PC-9 (cell line): ENCODE measurements at regions not wholly inside any gene's neighbourhood (a gene's known extent, or its start where the extent isn't known, plus 50 kb on each side); places are given as distances from the start of the nearest gene placed in this dataset.

Experiments
- BruUV-seq: library from RNA; stranded (reverse); fragments of 400-500 nt; replicated peaks from 2 replicates; lab custom pipeline; 2021; lab: Mats Ljungman, UMichigan
- CTCF ChIA-PET: fragments of 300-600 bp; sonication (Branson Sonifier 250); formaldehyde crosslinking; loops from one replicate; lab custom pipeline; 2022; ENCODE audit warnings: antibody characterized with exemption; lab: Charles Lee
- POLR2A ChIA-PET: fragments of 300-600 bp; sonication (Branson Sonifier 250); formaldehyde crosslinking; loops from one replicate; lab custom pipeline; 2022; ENCODE audit warnings: antibody characterized with exemption; ENCODE audit not compliant: unreplicated experiment; lab: Charles Lee
- DNase-seq, 2 experiments: peaks; one replicate each; pipeline versions ENCODE4 v3.0.0 to v3.0.0-alpha.2; 2015 to 2022; ENCODE audit warnings: mixed read lengths in 1 of 2
- H2AFZ ChIP-seq: fragments of 200-600 bp; sonication (generic); 2 replicates; pipeline ENCODE4 v1.8.1; 2017; ENCODE audit warnings: antibody characterized with exemption
- H3F3A ChIP-seq: fragments of 200-600 bp; sonication (generic); 2 replicates; pipeline ENCODE4 v1.8.1; 2017; ENCODE audit warnings: antibody characterized with exemption, mild to moderate bottlenecking, low read depth; ENCODE audit not compliant: insufficient read depth
- H3K27ac ChIP-seq: fragments of 200-600 bp; sonication (generic); 2 replicates; pipeline ENCODE4 v1.6.1; 2016; ENCODE audit warnings: mixed run types
- H3K27me3 ChIP-seq: fragments of 200-600 bp; sonication (generic); 2 replicates; pipeline ENCODE4 v1.6.1; 2016; ENCODE audit warnings: low read depth, mixed run types; ENCODE audit not compliant: insufficient read depth
- H3K36me3 ChIP-seq: fragments of 200-600 bp; sonication (generic); 2 replicates; pipeline ENCODE4 v1.6.1; 2016; ENCODE audit warnings: low read depth, mixed run types
- H3K4me1 ChIP-seq: fragments of 200-600 bp; sonication (generic); replicated peaks from 2 replicates; pipeline ENCODE4 v1.6.1; 2016; ENCODE audit warnings: mixed run types; ENCODE audit not compliant: insufficient read depth
- H3K4me2 ChIP-seq: fragments of 200-600 bp; sonication (generic); 2 replicates; pipeline ENCODE4 v1.6.1; 2017; ENCODE audit warnings: mixed run types
- H3K4me3 ChIP-seq: fragments of 200-600 bp; sonication (generic); 2 replicates; pipeline ENCODE4 v1.6.1; 2016; ENCODE audit warnings: mixed run types
- H3K79me2 ChIP-seq: fragments of 200-600 bp; sonication (generic); 2 replicates; pipeline ENCODE4 v1.6.1; 2017; ENCODE audit warnings: low read depth, mixed run types
- H3K9me2 ChIP-seq: fragments of 200-600 bp; sonication (generic); 2 replicates; pipeline ENCODE4 v1.8.1; 2017; ENCODE audit warnings: mild to moderate bottlenecking; ENCODE audit not compliant: insufficient read depth
- H3K9me3 ChIP-seq: fragments of 200-600 bp; sonication (generic); 2 replicates; pipeline ENCODE4 v1.8.1; 2016; ENCODE audit warnings: low read depth; ENCODE audit not compliant: insufficient read depth
- H4K20me1 ChIP-seq: fragments of 200-600 bp; sonication (generic); 2 replicates; pipeline ENCODE4 v1.8.1; 2017; ENCODE audit not compliant: insufficient read depth
- CTCF ChIP-seq: fragments of 200-600 bp; sonication (generic); conservative IDR thresholded peaks from 2 replicates; pipeline ENCODE4 v1.6.1; 2017; ENCODE audit warnings: mixed run types, antibody characterized with exemption, mild to moderate bottlenecking, moderate library complexity
- EZH2 ChIP-seq: fragments of 200-600 bp; sonication (generic); IDR thresholded peaks from 2 replicates; pipeline ENCODE4 v1.8.0; 2017; ENCODE audit warnings: antibody characterized with exemption, low read depth
- intact Hi-C: fragments of 100-400 bp; cut with micrococcal nuclease; formaldehyde crosslinking; loops from one replicate; pipeline ENCODE4 v1.10.0; 2022; ENCODE audit not compliant: unreplicated experiment

GRCh38 chr11:33461369-33462125 lies 204.4 kb downstream of the HIPK3 start:
- H3K4me3 ChIP-seq, result no peak overlapping the region
- BruUV-seq, result no TSS peak
- no peak overlapping the region for H3K4me2 ChIP-seq
- POLR2A ChIA-PET, result no interaction called here
- peak in 1 of 2 experiments; percentile 72 for DNase-seq
- no peaks in the 10 kb centered on the region for H3K9me2 ChIP-seq
- no peaks in the 10 kb centered on the region for H3K9me3 ChIP-seq
- H3F3A ChIP-seq, result no peaks in the 10 kb centered on the region
- no peaks in the 10 kb centered on the region for H3K79me2 ChIP-seq
- no peak for TF ChIP-seq CTCF
- no peak for TF ChIP-seq EZH2
- no peaks in the 10 kb centered on the region; the same call in 1 of the 2 replicates for H3K4me1 ChIP-seq
- no peaks in the 10 kb centered on the region for H3K36me3 ChIP-seq
- no peaks in the 10 kb centered on the region for H3K27me3 ChIP-seq
- no peak overlapping the region for H3K27ac ChIP-seq
- no peak overlapping the region for H2AFZ ChIP-seq
- CTCF ChIA-PET, result no interaction called here
- H4K20me1 ChIP-seq, result no peaks in the 10 kb centered on the region
- intact Hi-C loops, result no loop called here

GRCh38 chr11:33457948-33458347 lies 200.8 kb downstream of the HIPK3 start:
- TF ChIP-seq CTCF (no peak), EZH2 (no peak)
- Histone ChIP-seq H4K20me1 (no peaks in the 10 kb centered on the region), H3K9me3 (no peaks in the 10 kb centered on the region), H3K27me3 (no peaks in the 10 kb centered on the region), H3K4me1 (peaks cover 5% of the 10 kb centered on the region), H3K9me2 (no peaks in the 10 kb centered on the region), H3F3A (peaks cover 5% of the 10 kb centered on the region; the same call in 1 of the 2 replicates), H3K27ac (no peak overlapping the region), H3K4me2 (no peak overlapping the region), H3K79me2 (no peaks in the 10 kb centered on the region), H3K4me3 (no peak overlapping the region), H3K36me3 (no peaks in the 10 kb centered on the region), H2AFZ (no peak overlapping the region)
- DNase-seq, result no peak
- intact Hi-C loops, result no loop called here
- no TSS peak for BruUV-seq
- POLR2A ChIA-PET, result no interaction called here
- CTCF ChIA-PET, result no interaction called here

- TF ChIP-seq EZH2 (no peak), CTCF (no peak)
- ChIA-PET POLR2A (no interaction called here), CTCF (interaction anchor here (0.6 kb wide), 1 partner anchor 290 kb away, joined by 7 read pairs; no protein-coding TSS in a partner anchor)
- H2AFZ ChIP-seq, result no peak overlapping the region
- no TSS peak for BruUV-seq
- no peak overlapping the region for H3K27ac ChIP-seq
- H4K20me1 ChIP-seq, result no peaks in the 10 kb centered on the region
- H3K9me3 ChIP-seq, result no peaks in the 10 kb centered on the region
- H3F3A ChIP-seq, result peaks cover 10% of the 10 kb centered on the region
- no peaks in the 10 kb centered on the region for H3K36me3 ChIP-seq
- no peaks in the 10 kb centered on the region for H3K9me2 ChIP-seq
- H3K4me1 ChIP-seq, result peaks cover 10% of the 10 kb centered on the region
- no peak for DNase-seq
- intact Hi-C loops, result no loop called here
- H3K27me3 ChIP-seq, result no peaks in the 10 kb centered on the region
- H3K4me2 ChIP-seq, result no peak overlapping the region
- no peaks in the 10 kb centered on the region for H3K79me2 ChIP-seq
- H3K4me3 ChIP-seq, result no peak overlapping the region
Observed at GRCh38 chr11:33455867-33456463, 198.8 kb downstream of the HIPK3 start.
